CD4-positive, alpha-beta T cell treated with Interleukin-15 for 1 hour (primary cell): ENCODE measurements at regions not wholly inside any gene's neighbourhood (a gene's known extent, or its start where the extent isn't known, plus 50 kb on each side); places are given as distances from the start of the nearest gene placed in this dataset.

Experiments
- DNase-seq: peaks from one replicate; pipeline ENCODE4 v3.0.0-alpha.2; 2020

GRCh38 chr6:104613416-104614001 lies 246.2 kb downstream of the HACE1 start:
- no peak for DNase-seq

- DNase-seq: no peak
These were observed 247.2 kb downstream of the HACE1 start for GRCh38 chr6:104612541-104612940.

- DNase-seq: no peak
These were observed 251.6 kb downstream of the HACE1 start for GRCh38 chr6:104608101-104608500.

GRCh38 chr6:104607501-104607900 lies 252.2 kb downstream of the HACE1 start:
- DNase-seq: no peak

GRCh38 chr6:104606361-104606760 lies 253.4 kb downstream of the HACE1 start:
- DNase-seq: no peak

- DNase-seq: no peak
These were observed 255.0 kb downstream of the HACE1 start for GRCh38 chr6:104604685-104605084.

GRCh38 chr6:104603108-104603745 lies 256.5 kb downstream of the HACE1 start:
- DNase-seq: no peak

- no peak for DNase-seq
These were observed 258.0 kb downstream of the HACE1 start for GRCh38 chr6:104601721-104602120.

GRCh38 chr6:104601131-104601651 lies 258.5 kb downstream of the HACE1 start:
- DNase-seq: no peak

GRCh38 chr6:104600639-104600931 lies 259.1 kb downstream of the HACE1 start:
- no peak for DNase-seq

- DNase-seq: no peak
These were observed 259.7 kb downstream of the HACE1 start for GRCh38 chr6:104599821-104600638.

GRCh38 chr6:104597541-104598050 lies 262.1 kb downstream of the HACE1 start:
- DNase-seq: no peak

- no peak for DNase-seq
These were observed 263.6 kb downstream of the HACE1 start for GRCh38 chr6:104596091-104596490.

- DNase-seq: no peak
These were observed 264.4 kb downstream of the HACE1 start for GRCh38 chr6:104595311-104595820.

- no peak for DNase-seq
These were observed 268.0 kb downstream of the HACE1 start for GRCh38 chr6:104591573-104592334.

- no peak for DNase-seq
These were observed 269.8 kb downstream of the HACE1 start for GRCh38 chr6:104589940-104590339.

- DNase-seq: no peak
These were observed 274.1 kb downstream of the HACE1 start for GRCh38 chr6:104585646-104586045.

GRCh38 chr6:104580452-104580851 lies 279.3 kb downstream of the HACE1 start:
- no peak for DNase-seq

GRCh38 chr6:104579310-104579863 lies 280.3 kb downstream of the HACE1 start:
- no peak for DNase-seq

GRCh38 chr6:104575536-104575935 lies 284.2 kb downstream of the HACE1 start:
- DNase-seq: no peak

- DNase-seq: no peak
These were observed 285.5 kb downstream of the HACE1 start for GRCh38 chr6:104574135-104574750.

GRCh38 chr6:104573350-104573749 lies 286.4 kb downstream of the HACE1 start:
- no peak for DNase-seq
